ENCODE measurements at regions not wholly inside any gene's neighbourhood (a gene's known extent, or its start where the extent isn't known, plus 50 kb on each side); places are given as distances from the start of the nearest gene placed in this dataset.
"Not testable (repeated sequence)": the region's sequence is repeated elsewhere in the genome, so short reads cannot be mapped to it uniquely, and the experiment has no call there.

- Histone ChIP-seq H3K27me3 (replicated peaks; ENCODE audit: insufficient read depth) (no peaks in the 10 kb centered on the region), H3K4me3 (no peak overlapping the region), H3K27ac (no peak overlapping the region), H3K9me3 (no peaks in the 10 kb centered on the region), H3K4me1 (ENCODE audit: control insufficient read depth in 1 of 2, low read depth in 2 of 2) (no peaks in the 10 kb centered on the region), H3K36me3 (no peaks in the 10 kb centered on the region)
- ATAC-seq (ENCODE audit: insufficient number of reproducible peaks, low FRiP score, low read depth) (no peak), DNase-seq (ENCODE audit: low spot score) (no peak)
- TF ChIP-seq, protein P1, sequence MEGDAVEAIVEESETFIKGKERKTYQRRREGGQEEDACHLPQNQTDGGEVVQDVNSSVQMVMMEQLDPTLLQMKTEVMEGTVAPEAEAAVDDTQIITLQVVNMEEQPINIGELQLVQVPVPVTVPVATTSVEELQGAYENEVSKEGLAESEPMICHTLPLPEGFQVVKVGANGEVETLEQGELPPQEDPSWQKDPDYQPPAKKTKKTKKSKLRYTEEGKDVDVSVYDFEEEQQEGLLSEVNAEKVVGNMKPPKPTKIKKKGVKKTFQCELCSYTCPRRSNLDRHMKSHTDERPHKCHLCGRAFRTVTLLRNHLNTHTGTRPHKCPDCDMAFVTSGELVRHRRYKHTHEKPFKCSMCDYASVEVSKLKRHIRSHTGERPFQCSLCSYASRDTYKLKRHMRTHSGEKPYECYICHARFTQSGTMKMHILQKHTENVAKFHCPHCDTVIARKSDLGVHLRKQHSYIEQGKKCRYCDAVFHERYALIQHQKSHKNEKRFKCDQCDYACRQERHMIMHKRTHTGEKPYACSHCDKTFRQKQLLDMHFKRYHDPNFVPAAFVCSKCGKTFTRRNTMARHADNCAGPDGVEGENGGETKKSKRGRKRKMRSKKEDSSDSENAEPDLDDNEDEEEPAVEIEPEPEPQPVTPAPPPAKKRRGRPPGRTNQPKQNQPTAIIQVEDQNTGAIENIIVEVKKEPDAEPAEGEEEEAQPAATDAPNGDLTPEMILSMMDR (IDR thresholded peaks at IDR 0.05): no peak
These were observed 90.3 kb upstream of the GRIA3 start for GRCh38 chrX:123093792-123094191.

DNA sequence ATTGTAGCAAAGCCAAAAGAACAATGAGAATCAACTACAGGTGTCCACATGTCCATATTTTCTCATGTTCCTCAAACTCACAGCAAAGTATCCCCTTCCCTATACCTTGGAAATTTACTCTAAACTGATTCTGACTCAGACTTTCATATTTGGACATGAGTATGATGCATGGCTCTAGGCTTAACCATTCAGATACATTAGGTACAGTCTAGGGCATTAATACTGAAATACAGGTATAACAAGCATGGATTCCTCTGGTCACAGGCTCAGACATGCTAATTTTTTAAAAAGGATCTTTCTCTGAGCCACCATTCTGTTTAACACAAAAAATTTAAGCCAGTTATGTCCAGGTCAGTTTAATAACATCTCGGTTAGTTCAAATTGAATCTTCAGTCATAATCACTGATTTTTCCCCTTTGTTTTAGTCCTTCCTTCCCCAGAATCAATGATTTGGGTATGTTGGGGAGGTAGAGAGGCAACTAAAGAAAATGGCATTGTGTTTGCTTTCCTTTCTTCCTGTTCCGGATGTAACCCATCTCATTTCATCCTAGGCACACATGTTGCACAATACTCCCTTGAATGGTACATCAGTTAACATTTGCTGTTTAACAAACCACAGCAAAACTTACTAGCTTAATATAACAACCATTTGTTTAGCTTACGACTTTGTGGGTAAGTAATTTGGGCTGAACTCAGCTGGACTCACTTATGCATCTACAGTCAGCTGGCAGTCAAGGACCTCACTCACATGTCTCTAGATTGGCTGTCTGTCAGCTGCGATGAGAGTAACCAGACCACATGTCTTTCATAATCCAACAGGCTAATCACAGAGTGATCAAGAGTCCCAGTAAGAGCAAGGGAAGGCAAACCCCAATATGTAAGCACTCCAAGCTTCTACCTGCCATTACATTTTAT is 75.3 kb upstream of the GRIA3 start:
- Histone ChIP-seq H3K27me3 (replicated peaks; ENCODE audit: insufficient read depth) (no peaks in the 10 kb centered on the region), H3K36me3 (no peaks in the 10 kb centered on the region), H3K9me3 (no peaks in the 10 kb centered on the region), H3K4me3 (no peak overlapping the region), H3K4me1 (ENCODE audit: control insufficient read depth in 1 of 2, low read depth in 2 of 2) (no peaks in the 10 kb centered on the region), H3K27ac (no peak overlapping the region)
- ATAC-seq (ENCODE audit: insufficient number of reproducible peaks, low FRiP score, low read depth) (no peak), DNase-seq (ENCODE audit: low spot score) (no peak)
- TF ChIP-seq, protein P1 (IDR thresholded peaks at IDR 0.05): no peak

DNA sequence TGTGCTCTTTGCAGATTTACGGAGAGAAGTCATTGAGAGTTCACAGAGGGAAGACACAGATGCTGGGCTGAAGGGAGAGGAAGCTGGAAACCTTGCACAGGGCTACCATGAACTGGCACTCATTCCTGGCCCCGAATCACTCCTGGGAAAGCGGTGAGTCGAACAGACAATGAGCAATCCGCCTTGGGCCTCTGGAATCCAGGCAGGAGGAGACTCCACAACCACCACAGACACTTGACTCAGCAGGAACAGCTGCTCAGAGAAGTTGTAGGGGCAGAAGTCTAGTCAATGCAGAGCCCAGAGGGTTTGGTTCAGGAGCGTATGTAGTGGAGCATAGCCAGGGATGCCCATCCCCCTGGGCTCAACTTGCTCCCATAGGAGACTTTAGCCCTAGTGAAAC is 62.8 kb upstream of the GRIA3 start:
- ATAC-seq (ENCODE audit: insufficient number of reproducible peaks, low FRiP score, low read depth): no peak
- Histone ChIP-seq H3K36me3 (no peaks in the 10 kb centered on the region), H3K4me3 (no peak overlapping the region), H3K4me1 (ENCODE audit: control insufficient read depth in 1 of 2, low read depth in 2 of 2) (no peaks in the 10 kb centered on the region), H3K9me3 (no peaks in the 10 kb centered on the region), H3K27me3 (replicated peaks; ENCODE audit: insufficient read depth) (no peaks in the 10 kb centered on the region), H3K27ac (no peak overlapping the region)
- no peak for DNase-seq (ENCODE audit: low spot score)
- TF ChIP-seq, protein P1 (IDR thresholded peaks at IDR 0.05): no peak

GRCh38 chrX:123129805-123130204 is 54.3 kb upstream of the GRIA3 start:
- H3K27ac ChIP-seq: not testable (repeated sequence)

More at GRCh38 chrX:123129805-123130204, 54.3 kb upstream of the GRIA3 start:
- H3K27me3 ChIP-seq (replicated peaks; ENCODE audit: insufficient read depth); DNase-seq (ENCODE audit: low spot score); H3K4me3 ChIP-seq; H3K4me1 ChIP-seq (ENCODE audit: control insufficient read depth in 1 of 2, low read depth in 2 of 2); ATAC-seq (ENCODE audit: insufficient number of reproducible peaks, low FRiP score, low read depth); H3K9me3 ChIP-seq; H3K36me3 ChIP-seq: not testable (repeated sequence)
